ENCODE measurements at regions not wholly inside any gene's neighbourhood (a gene's known extent, or its start where the extent isn't known, plus 50 kb on each side); places are given as distances from the start of the nearest gene placed in this dataset.

- Histone ChIP-seq H3K9me3 (no peaks in the 10 kb centered on the region), H3K27ac (no peak overlapping the region), H3K4me3 (no peak overlapping the region), H3K27me3 (no peaks in the 10 kb centered on the region), H3K4me1 (no peaks in the 10 kb centered on the region), H3K36me3 (no peaks in the 10 kb centered on the region)
- 77% methylated on average over 5 of the region's 5 CpGs for WGBS
- no peak for DNase-seq (ENCODE audit: low spot score in 2 of 2)
- TF ChIP-seq CTCF (IDR thresholded peaks at IDR 0.05) (no peak), EP300 (IDR thresholded peaks at IDR 0.05) (no peak), POLR2A (IDR thresholded peaks at IDR 0.05) (no peak), POLR2AphosphoS5 (IDR thresholded peaks at IDR 0.05) (no peak)
These were observed 609.0 kb downstream of the DHX35 start for GRCh38 chr20:39571171-39571570.

GRCh38 chr20:39568109-39568508 is 606.0 kb downstream of the DHX35 start:
- WGBS, result 56% methylated on average over 1 of the region's 1 CpG
- Histone ChIP-seq H3K27me3 (no peaks in the 10 kb centered on the region), H3K27ac (no peak overlapping the region), H3K4me1 (no peaks in the 10 kb centered on the region), H3K9me3 (no peaks in the 10 kb centered on the region), H3K36me3 (no peaks in the 10 kb centered on the region), H3K4me3 (no peak overlapping the region)
- no peak for TF ChIP-seq EP300 (IDR thresholded peaks at IDR 0.05)
- no peak for TF ChIP-seq CTCF (IDR thresholded peaks at IDR 0.05)
- no peak for TF ChIP-seq POLR2A (IDR thresholded peaks at IDR 0.05)
- no peak for TF ChIP-seq POLR2AphosphoS5 (IDR thresholded peaks at IDR 0.05)
- DNase-seq (ENCODE audit: low spot score in 2 of 2), result no peak

GRCh38 chr20:39563349-39563748 is 601.2 kb downstream of the DHX35 start:
- Histone ChIP-seq H3K27me3 (no peaks in the 10 kb centered on the region), H3K9me3 (no peaks in the 10 kb centered on the region)
- 64% methylated on average over 4 of the region's 4 CpGs for WGBS

GRCh38 chr20:39554341-39554740 is 592.2 kb downstream of the DHX35 start:
- Histone ChIP-seq H3K36me3 (no peaks in the 10 kb centered on the region), H3K4me3 (no peak overlapping the region), H3K27me3 (no peaks in the 10 kb centered on the region), H3K27ac (no peak overlapping the region), H3K4me1 (peaks cover 4% of the 10 kb centered on the region), H3K9me3 (no peaks in the 10 kb centered on the region)
- no peak for DNase-seq (ENCODE audit: low spot score in 2 of 2)
- no peak for TF ChIP-seq CTCF (IDR thresholded peaks at IDR 0.05)
- no peak for TF ChIP-seq POLR2AphosphoS5 (IDR thresholded peaks at IDR 0.05)
- TF ChIP-seq EP300 (IDR thresholded peaks at IDR 0.05), result no peak
- TF ChIP-seq POLR2A (IDR thresholded peaks at IDR 0.05), result no peak
- 83% methylated on average over 3 of the region's 3 CpGs for WGBS

More at GRCh38 chr20:39563349-39563748, 601.2 kb downstream of the DHX35 start:
- Histone ChIP-seq H3K4me1 (no peaks in the 10 kb centered on the region), H3K27ac (no peak overlapping the region), H3K36me3 (no peaks in the 10 kb centered on the region), H3K4me3 (no peak overlapping the region)
- no peak for DNase-seq (ENCODE audit: low spot score in 2 of 2)
- TF ChIP-seq EP300 (IDR thresholded peaks at IDR 0.05) (no peak), POLR2AphosphoS5 (IDR thresholded peaks at IDR 0.05) (no peak), CTCF (IDR thresholded peaks at IDR 0.05) (no peak), POLR2A (IDR thresholded peaks at IDR 0.05) (no peak)

GRCh38 chr20:39553120-39553519 is 591.0 kb downstream of the DHX35 start:
- H3K27ac ChIP-seq, result no peak overlapping the region
- no peak overlapping the region for H3K4me3 ChIP-seq
- no peak for DNase-seq (ENCODE audit: low spot score in 2 of 2)
- H3K27me3 ChIP-seq, result no peaks in the 10 kb centered on the region
- WGBS, result 72% methylated on average over 2 of the region's 2 CpGs
- no peaks in the 10 kb centered on the region for H3K36me3 ChIP-seq
- TF ChIP-seq EP300 (IDR thresholded peaks at IDR 0.05) (no peak), POLR2A (IDR thresholded peaks at IDR 0.05) (no peak), POLR2AphosphoS5 (IDR thresholded peaks at IDR 0.05) (no peak), CTCF (IDR thresholded peaks at IDR 0.05) (no peak)
- no peaks in the 10 kb centered on the region for H3K9me3 ChIP-seq
- H3K4me1 ChIP-seq, result peaks cover 5% of the 10 kb centered on the region
